Colon (tissue), 2 donors: ENCODE measurements at regions not wholly inside any gene's neighbourhood (a gene's known extent, or its start where the extent isn't known, plus 50 kb on each side); places are given as distances from the start of the nearest gene placed in this dataset.

Experiments
- FAIRE-seq: peaks from 2 replicates; lab custom pipeline; 2012; peaks lifted over from hg19 to GRCh38; lab: Jason Lieb, UNC
- donor health status: control.
- donor health status: control.

DNA sequence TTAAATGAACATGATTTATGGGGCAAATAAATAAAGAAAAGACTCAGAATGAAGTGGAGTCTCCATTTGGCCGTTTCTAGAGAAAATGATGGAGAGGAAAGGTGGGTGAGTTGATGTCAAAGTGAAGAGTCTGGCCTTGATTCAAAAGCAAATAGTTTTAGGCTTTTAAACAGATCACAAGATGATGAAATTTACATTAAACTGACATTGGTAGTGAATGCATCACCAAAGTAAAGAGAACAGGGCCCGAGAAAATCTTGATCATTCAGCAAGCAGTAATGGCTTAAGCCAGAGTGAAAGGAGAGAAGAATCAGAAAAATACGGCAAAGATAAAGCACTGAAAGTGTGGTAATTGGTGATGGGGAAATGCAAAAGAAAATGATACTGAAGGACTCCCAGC lies 460.0 kb upstream of the SGCD start:
- FAIRE-seq, result no peak

DNA sequence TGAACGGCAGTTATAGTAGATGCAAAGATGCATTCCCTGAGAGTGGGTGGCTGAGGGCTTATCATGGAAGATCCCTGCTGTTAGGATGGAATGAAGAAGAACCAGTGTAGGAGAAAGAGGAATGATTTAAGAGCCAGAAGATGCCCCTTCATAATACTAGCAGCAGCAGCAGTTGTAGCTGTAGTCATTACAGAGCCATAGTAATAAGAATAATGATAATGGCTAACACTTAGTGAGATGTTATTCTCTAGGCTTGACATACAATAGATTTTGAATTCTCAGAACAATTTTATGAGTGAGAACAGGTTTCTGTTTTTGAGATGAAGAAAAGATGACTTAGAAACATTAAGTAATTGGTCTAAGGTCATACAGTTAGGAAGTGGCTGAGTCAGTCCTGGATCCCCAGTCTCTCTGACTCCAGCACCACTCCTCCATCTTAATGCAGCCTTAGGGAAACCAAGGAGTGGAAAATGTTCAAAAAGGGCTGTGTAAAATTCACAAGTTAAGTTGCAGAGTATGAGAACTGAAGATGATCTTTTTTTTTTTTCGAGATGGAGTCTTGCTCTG lies 459.4 kb upstream of the SGCD start:
- no peak for FAIRE-seq

DNA sequence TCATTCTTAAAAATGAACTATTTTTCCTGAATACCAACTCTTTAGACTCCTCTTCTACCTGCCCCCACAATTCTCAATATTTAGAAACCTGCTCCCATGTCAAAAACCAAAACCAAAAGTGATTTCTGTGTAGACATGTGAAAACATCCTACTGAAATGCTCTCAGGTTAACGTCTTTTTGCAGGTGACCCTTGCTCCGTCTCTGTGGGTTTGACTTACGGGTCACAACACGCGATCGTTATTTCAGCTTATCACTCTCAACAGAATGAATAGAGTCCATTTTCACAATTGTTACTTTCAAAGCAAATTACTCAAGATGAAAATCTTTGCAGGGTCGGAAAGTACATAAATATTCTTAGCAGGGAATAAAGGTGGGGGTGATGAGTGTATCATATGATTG lies 456.3 kb upstream of the SGCD start:
- FAIRE-seq, result no peak

DNA sequence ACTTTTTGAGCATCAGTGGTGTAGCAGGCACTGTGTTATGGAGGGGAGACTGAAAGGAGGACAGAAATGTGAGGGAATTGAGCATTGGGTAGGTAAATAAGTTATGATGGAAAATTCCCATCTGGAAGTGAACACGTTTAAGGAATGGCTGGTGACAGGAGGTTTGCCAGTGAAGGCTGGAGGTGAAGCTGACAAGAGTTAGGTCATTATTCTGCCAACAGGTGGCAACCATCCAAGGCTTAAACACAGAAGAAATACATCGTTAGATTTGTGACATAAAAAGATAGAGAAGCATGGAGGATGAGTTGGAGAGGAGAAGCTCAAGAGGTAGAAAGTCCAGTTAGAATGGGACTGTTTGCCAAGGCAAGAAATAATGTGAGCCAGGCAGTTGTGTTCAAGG lies 455.3 kb upstream of the SGCD start:
- FAIRE-seq, result no peak

DNA sequence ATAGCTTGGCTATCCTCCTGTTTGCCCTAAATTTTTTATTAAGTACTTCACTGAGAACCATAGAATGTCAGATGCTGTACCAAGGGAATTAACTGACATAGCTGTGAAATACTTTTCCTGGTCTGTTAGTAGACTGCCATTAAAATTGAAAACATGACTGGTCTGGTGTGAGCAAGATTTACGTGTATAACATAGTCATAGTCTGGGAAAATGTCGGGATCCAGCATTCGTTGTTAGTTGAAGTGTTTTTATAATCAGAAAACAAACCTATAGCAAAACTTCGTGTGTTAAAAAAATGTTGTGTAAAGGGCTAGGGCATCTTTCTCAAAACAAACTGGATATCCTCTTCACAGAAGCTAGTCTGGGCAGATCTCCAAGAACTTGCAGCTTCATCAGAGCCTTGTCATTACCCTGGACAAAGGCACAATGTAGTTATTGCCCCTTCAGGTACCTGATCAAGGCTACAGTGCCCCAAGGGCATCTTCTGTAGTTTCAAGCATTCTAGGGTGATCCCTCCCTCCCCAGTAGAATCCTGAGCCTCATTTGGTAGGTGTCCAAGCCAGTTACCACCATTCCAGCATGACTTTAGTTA lies 454.2 kb upstream of the SGCD start:
- no peak for FAIRE-seq

DNA sequence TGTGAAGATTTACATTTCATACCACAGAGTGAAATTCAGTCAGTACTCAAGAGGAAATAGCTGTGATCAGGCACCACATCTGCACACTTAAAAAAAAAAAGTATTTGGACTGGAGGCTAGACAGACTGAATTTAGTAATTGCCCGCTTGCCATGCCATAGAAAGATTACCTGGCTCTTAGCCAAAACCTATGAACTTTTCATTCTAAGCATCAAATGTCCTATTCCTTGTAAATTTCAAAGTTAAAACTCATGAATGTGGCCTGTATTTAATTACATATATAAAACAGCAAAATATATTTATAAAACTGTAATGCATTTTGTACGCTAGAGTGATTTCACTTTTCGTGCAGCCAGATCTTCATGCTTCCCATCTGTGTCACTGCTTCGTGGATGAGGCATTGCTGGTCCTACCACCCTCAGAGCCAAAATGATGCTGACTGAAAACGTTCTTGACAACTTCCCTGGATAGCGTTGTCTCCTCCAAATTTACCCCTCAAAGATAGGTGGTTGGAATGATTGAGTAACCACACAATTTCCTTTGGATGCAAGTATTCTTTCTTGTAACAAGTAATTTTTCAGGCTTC lies 447.9 kb upstream of the SGCD start:
- no peak for FAIRE-seq

DNA sequence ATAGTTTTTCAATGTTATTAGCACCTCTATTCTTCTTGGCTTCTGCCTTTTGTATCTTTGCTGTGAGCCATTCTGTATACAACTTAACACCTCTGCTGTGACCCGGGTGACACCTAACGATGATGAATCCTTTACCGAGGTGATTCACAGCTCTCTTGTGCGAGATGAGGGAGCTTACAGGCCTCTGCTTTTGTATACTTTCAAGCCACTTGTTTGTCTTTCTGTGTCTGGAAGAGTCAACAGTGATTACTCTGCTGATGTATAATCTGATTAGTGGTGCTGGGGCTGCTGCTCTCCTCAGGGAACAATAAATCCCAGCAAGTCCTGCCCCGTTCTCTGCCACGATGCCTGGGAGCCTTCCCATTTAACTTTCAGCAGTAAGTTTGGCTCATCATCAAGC lies 442.9 kb upstream of the SGCD start:
- no peak for FAIRE-seq

DNA sequence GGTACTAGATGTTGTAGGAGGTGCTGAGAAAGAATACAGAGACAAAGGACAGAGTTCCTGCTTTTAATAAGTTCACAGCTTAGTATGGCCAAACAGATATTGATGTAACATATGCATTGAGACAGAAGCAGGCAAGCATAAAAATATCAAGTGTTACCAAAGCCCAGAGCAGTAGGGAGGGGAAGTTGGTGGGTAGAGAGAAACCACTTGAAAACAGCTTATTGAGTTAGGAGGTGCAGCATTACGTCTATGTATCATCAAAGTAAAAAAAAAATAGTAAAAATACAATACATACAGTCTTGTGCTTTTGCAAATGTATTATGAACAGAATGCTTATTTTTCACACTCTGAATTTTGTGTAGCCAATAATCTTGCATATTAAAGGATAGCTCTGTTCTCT lies 441.8 kb upstream of the SGCD start:
- no peak for FAIRE-seq

DNA sequence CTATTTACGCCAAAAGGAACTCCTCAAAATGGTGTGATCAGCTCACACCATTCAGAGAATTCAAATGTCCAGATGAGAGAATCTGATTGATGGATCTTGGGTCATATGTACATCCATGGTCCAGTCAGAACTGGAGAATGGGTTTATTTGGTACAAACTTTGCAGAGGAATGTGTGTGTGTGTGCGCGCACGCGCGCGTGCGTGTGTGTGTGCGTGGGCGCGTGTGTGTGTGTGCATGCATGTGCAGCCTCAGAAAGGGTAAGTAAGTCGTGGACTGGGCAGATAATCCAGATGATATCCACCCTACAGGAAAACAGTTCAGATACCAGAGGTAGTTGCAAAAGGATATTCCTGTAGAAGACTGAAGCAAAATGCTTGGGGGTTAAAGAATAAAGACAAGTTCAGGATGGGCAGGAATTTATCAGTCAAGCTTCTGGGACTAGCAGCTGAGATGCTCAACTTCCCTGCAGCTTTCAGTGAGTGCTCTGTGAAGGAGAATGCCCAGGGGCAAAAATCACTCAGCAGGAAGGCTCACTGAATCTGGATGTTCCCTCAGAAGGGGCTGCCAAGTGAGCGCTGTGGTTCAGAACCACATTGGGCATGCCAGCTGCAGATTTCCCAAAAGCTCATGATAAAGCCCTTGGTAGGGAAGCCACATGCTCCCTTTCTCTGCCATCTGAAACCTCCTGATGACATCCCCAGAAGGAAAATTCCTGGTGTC lies 440.5 kb upstream of the SGCD start:
- FAIRE-seq, result no peak

DNA sequence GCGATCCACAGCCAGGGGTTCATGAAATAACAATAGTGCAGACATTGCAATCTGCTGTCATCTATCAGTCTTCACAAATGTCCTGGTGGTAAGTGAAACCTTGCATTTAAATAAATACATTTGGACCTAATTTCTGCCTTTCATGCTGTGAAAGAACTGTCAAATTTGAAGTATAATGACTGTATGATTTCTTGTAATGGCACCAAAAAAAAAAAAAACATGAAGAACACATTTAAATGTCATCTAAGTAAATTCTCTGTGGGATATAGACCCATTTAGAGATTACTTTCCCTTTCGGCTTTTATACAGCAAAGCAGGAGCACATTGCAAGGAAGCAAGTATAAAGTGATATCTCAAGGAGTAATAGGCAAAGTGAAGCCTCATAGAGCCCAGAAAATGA lies 431.5 kb upstream of the SGCD start:
- FAIRE-seq, result no peak

DNA sequence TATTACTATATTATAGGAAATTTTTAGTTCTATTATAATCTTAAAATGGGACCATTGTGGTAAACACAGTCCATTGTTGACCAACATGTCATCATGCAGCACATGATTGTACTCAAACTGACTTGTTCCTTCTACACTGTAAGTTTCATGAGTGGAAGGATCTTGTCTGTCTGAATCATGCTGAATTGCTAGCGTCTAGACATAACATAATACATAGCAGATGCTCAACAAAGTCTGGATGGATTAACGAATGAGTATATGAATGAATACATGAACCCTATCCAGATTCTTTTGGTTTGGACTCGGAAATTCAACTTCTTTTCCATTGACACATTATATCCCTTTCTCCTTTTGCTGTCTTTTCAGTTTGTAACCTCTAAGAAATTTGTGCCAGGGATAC lies 429.2 kb upstream of the SGCD start:
- no peak for FAIRE-seq

DNA sequence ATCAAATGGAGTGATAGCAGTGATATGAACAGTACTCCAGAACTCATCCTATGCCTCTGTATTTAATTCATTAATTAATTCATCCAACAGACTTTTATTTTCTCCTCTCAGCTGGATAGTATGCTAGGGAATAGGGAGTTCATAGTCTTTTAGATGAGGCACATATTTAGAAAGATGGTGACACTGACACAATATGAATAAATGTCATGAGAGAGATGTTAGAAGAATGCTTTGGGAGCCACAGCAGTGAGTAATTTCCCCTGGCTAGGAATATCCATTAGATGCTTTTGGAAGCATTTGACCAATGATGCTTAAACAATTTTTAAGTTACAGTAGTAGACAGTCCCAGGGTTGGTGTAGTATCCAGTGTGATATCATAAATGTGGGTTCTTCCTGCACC lies 428.7 kb upstream of the SGCD start:
- FAIRE-seq, result no peak

DNA sequence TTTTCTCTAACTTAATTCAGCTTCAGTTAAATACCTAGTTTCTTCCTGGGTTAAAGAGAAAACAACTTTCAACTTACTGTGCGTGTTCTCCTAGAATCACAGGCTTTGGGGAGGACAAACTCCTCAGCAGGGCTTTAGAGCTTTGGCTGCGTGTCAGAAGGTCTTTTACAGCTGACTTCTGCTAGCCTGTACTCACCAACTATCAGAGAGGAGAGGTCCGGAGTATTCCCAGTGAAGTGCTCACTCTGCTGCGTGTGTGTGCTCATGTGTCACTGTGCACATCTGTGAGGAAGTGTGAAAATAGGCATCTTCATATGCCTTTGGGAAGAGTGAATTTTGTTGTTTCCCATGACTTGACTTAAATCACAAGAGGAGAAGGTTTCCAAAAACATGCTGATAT lies 423.2 kb upstream of the SGCD start:
- FAIRE-seq, result no peak

DNA sequence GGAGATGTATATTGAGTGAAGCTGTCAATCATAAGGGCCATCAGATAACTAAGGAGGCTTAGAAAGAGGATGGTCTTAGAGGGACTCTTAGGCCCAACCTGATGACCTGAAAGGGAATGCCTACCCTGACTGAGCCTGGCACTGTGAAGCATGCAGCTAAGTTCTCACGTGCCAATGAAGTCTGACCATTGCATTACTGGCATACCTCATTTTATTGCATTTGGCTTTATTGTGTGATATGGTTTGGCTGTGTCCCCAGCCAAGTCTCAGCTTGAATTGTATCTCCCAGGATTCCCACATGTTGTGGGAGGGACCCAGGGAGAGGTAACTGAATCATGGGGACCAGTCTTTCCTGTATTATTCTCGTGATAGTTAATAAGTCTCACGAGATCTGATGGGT lies 421.6 kb upstream of the SGCD start:
- no peak for FAIRE-seq

DNA sequence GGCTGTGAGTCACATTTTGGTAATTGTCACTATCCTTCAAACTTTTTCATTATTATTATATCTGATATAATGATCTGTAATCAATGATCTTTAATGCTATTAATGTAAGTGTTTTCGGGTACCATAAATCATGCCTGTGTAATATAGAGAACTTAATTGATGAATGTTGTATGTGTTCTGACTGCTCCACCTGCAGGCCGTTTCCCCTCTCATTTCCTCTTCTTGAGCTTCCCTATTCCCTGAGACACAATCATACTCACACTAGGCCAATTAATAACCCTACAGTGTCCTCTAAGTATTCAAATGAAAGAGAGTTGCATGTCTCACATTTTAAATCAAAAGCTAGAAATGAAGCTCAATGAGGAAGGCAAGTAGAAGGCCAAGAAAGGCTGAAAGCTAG lies 420.9 kb upstream of the SGCD start:
- FAIRE-seq, result no peak

DNA sequence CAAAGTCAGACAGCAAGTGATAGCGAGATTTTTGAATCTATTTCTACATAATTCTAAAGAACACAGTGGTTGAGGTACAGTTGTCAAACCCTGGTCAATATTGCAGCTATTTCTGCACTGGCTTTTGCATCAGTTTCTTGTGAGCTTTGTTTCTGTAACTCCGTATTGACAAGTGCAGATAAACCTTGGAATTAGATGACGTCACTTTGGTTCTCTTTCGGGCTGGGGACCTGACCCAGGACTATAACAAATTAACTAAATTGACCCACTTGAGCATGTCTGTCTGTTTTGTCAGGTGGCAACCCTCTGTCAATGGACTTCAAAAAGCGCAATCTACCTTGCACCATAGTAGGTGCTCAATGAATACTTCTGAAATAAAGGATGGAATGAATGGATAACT lies 418.4 kb upstream of the SGCD start:
- no peak for FAIRE-seq

DNA sequence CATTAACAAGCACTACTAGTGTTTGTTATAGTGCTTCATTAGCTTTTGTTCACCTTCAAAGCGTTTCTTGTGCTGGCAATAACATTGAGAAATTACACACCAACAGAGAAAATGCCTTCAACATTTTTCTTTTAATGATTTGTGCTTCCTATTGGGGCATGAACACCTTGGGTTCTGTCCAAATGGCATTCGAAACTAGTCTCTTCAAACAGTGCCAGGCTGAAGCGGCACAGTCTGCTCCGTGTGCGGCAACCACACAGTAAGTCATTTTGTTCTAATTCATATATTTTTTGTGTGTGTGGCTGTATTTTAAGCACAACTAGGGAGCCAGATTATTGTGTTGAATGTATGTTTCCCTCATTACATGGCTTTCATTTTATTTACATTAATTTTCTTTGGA lies 414.7 kb upstream of the SGCD start:
- no peak for FAIRE-seq

DNA sequence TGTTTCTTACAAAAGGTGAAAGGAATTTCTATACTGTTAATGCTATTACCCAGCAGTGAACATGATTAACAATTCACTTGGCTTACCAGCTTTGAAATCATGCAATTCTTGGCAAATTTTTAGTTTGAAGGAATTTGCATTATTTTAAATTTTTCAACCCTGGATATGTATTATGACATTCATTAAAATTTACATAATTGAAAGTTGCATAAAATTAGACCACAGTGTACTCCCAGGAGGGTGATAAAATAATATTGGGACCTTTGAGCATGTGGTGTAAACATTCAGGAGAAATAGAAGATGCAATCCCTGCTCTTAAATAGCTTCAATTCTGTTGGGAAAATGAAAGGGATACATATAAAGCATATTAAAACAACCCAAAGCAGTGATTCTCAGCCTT lies 412.2 kb upstream of the SGCD start:
- FAIRE-seq, result no peak

DNA sequence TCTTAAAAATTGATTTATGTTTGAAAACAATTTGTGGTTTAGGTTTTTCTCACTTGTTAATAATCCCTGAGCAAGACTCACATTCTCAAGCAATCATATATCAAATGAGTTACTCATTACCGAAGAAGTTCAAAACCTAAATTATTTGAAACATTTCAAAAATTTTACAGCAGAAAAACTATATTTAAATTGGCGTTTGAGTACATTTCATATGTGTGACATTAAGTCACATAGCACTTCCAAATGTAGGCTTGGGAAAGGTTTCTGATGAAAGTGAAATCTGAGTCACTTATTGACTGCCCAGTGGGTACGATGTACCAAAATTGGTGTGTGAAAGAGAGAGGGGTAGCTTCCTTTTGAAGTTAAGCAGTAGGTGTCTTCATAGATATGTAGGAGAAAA lies 411.4 kb upstream of the SGCD start:
- no peak for FAIRE-seq

DNA sequence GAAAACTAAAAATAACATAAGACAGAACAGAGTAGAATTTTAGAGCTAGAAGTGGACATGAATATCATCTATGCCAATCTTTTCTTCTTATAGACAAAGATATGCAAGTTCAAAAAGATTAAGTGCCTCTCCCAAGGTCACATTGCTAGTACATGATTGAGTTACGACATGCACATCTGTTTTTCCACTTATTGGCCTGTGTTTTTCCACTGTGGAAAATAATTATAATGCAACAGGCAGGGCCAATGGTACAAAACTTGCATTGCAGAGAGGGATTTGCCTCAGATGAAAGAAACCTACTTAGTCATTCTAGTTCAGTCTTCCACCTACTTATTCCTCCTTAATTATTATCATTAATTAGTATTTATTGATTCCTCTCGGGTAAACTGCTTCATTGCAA lies 407.8 kb upstream of the SGCD start:
- FAIRE-seq, result no peak

DNA sequence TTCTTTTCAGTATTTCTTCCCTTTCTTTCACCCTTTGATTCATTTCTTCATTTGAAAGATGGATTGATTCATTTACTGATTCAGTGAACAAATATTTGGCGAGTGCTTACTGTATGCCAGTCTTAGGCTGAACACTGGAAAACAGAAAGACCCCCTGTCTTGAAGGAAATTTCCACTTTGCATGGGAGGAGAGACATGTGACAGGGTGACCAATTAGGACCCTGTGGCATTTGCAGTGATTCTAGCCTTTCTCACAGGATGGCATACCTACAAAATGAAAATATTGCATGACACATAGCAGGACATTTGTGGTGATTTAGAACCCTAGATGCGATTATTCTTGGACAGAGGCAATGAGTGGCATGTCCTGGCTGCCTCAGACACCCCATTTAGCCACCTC lies 407.2 kb upstream of the SGCD start:
- no peak for FAIRE-seq

DNA sequence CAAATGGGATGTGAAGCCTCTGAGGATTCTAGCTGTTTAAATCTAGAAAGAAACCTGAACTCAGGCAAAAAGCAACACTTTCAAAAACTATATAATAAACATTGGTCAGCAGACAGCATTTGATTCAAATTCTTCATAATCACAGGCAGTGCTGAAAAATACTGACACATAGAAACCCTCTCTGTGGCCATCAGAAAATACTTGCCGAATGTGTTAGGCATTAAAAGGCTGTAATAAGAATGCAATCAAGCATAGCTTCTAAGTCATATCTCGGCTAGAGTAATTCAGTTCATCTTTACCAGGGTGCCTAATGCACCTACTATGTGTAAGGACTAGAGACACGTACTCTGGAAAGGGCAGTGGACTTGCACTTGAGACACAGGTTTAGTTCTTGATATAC lies 405.3 kb upstream of the SGCD start:
- no peak for FAIRE-seq

DNA sequence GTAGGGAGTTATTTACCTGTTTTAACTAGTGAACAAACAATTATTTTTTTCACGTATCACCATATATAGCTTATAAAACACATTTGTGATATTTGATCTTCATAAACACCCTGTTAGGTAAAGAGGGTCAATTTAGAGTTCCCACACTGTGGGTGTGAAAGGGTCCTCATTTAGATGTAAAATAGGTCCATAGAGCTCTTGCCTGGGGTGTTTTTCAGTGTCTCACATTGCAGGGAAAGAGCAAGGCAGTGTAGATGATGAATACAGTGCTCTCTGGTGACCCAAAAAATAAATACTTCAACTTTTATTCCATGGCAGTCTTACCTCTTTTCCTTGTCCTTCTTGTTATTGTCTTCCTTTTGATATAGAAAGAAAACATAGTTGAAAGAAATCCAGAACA lies 403.2 kb upstream of the SGCD start:
- no peak for FAIRE-seq

DNA sequence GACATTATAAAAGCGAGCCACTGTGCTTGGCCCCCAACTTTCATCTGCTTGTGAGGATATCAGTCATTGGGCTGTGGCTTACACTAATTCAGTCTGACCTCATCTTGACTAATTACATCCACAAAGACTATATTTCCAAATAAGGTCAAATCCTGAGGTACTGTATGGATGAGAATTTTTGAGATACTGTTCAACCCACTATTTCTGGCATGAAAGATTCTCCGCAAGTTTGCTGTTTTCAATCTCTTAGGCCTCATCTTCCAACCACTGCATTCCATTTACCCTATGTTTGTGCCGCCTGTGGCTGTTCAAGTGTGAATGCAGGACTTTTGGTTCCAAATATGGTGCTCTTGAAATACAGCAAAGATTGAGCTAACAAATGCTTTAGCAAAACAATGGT lies 400.9 kb upstream of the SGCD start:
- FAIRE-seq, result no peak
